ENCODE measurements at regions not wholly inside any gene's neighbourhood (a gene's known extent, or its start where the extent isn't known, plus 50 kb on each side); places are given as distances from the start of the nearest gene placed in this dataset.

DNA sequence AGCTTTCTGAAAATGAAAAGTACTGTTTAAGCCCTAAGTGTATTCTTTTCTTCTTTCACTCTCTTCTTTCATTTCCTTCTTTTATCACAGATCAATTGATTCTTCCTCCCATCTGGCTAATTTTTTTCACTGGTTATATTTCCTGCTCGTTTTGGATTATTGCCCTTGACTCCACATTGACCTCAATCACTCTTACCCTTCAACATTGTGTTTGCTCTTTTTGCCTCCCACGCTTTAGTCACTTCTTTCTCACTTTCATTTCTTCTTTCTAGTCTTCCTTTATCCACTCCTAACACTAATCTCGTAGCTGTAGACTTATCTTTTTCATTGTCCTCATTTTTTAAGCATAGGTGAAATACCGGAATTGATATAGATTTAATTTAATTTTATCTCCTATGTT lies 320.3 kb upstream of the VRK2 start:
- TF ChIP-seq CTCF (IDR thresholded peaks at IDR 0.05) (no peak), POLR2A (IDR thresholded peaks at IDR 0.05) (no peak), EP300 (IDR thresholded peaks at IDR 0.05) (no peak)

Measured in tibial nerve (tissue), 4 donors.